Skin epidermis (tissue), 12 donors: ENCODE measurements at regions not wholly inside any gene's neighbourhood (a gene's known extent, or its start where the extent isn't known, plus 50 kb on each side); places are given as distances from the start of the nearest gene placed in this dataset.
A peak's percentile ranks its signal among the peaks of the same experiment; 100 is the strongest.
"Not testable (repeated sequence)": the region's sequence is repeated elsewhere in the genome, so short reads cannot be mapped to it uniquely, and the experiment has no call there.

Experiments
- H3K27ac ChIP-seq, 21 experiments: fragments of 200-600 bp; sonication (generic) in 11 of 21; one replicate each; pipeline ENCODE4 v1.5.0; 2020; ENCODE audit warnings: mild to moderate bottlenecking in 3 of 21, inconsistent platforms in 2 of 21, moderate library complexity in 2 of 21
- H3K4me3 ChIP-seq, 7 experiments: fragments of 200-600 bp; sonication (generic) in 2 of 7; one replicate each; pipeline ENCODE4 v1.5.0; 2020; ENCODE audit warnings: inconsistent platforms in 2 of 7, mild to moderate bottlenecking in 2 of 7, moderate library complexity in 1 of 7

- Histone ChIP-seq H3K27ac (peak overlapping the region in 5 of 21 experiments; percentile 4 to 67 (median 21)), H3K4me3 (no peak overlapping the region)
These were observed 325.1 kb downstream of the GADD45G start for GRCh38 chr9:89929673-89930480.

GRCh38 chr9:89933578-89933977 lies 328.8 kb downstream of the GADD45G start:
- no peak overlapping the region for H3K27ac ChIP-seq
- H3K4me3 ChIP-seq: no peak overlapping the region

- peak overlapping the region in 1 of 21 experiments; percentile 39 for H3K27ac ChIP-seq
- no peak overlapping the region for H3K4me3 ChIP-seq
These were observed 330.3 kb downstream of the GADD45G start for GRCh38 chr9:89935115-89935514.

GRCh38 chr9:89935801-89936200 lies 331.0 kb downstream of the GADD45G start:
- Histone ChIP-seq H3K4me3 (no peak overlapping the region), H3K27ac (no peak overlapping the region)

GRCh38 chr9:89937051-89937450 lies 332.2 kb downstream of the GADD45G start:
- Histone ChIP-seq H3K4me3 (no peak overlapping the region), H3K27ac (no peak overlapping the region)

GRCh38 chr9:89939181-89939580 lies 334.4 kb downstream of the GADD45G start:
- Histone ChIP-seq H3K27ac (no peak overlapping the region), H3K4me3 (no peak overlapping the region)

GRCh38 chr9:89939626-89940292 lies 334.9 kb downstream of the GADD45G start:
- no peak overlapping the region for H3K27ac ChIP-seq

GRCh38 chr9:89940625-89941024 lies 335.8 kb downstream of the GADD45G start:
- H3K4me3 ChIP-seq: no peak overlapping the region
- no peak overlapping the region for H3K27ac ChIP-seq

More at GRCh38 chr9:89939626-89940292, 334.9 kb downstream of the GADD45G start:
- no peak overlapping the region for H3K4me3 ChIP-seq

- no peak overlapping the region for H3K27ac ChIP-seq
- no peak overlapping the region for H3K4me3 ChIP-seq
These were observed 337.1 kb downstream of the GADD45G start for GRCh38 chr9:89941875-89942274.

- Histone ChIP-seq H3K27ac (no peak overlapping the region), H3K4me3 (no peak overlapping the region)
These were observed 337.8 kb downstream of the GADD45G start for GRCh38 chr9:89942643-89943042.

GRCh38 chr9:89943309-89943708 lies 338.5 kb downstream of the GADD45G start:
- Histone ChIP-seq H3K4me3 (no peak overlapping the region), H3K27ac (no peak overlapping the region)

GRCh38 chr9:89943728-89944127 lies 338.9 kb downstream of the GADD45G start:
- no peak overlapping the region for H3K4me3 ChIP-seq
- no peak overlapping the region for H3K27ac ChIP-seq

GRCh38 chr9:89945133-89945532 lies 340.3 kb downstream of the GADD45G start:
- H3K27ac ChIP-seq: no peak overlapping the region
- H3K4me3 ChIP-seq: no peak overlapping the region

- Histone ChIP-seq H3K4me3 (no peak overlapping the region), H3K27ac (no peak overlapping the region)
These were observed 341.9 kb downstream of the GADD45G start for GRCh38 chr9:89946741-89947140.

- no peak overlapping the region for H3K27ac ChIP-seq
- H3K4me3 ChIP-seq: no peak overlapping the region
These were observed 344.3 kb downstream of the GADD45G start for GRCh38 chr9:89949111-89949510.

GRCh38 chr9:89951675-89952074 lies 346.9 kb downstream of the GADD45G start:
- Histone ChIP-seq H3K27ac (no peak overlapping the region), H3K4me3 (no peak overlapping the region)

- H3K4me3 ChIP-seq: no peak overlapping the region
These were observed 347.6 kb downstream of the GADD45G start for GRCh38 chr9:89952401-89952800.

GRCh38 chr9:89953263-89953662 lies 348.5 kb downstream of the GADD45G start:
- not testable (repeated sequence) for H3K4me3 ChIP-seq, H3K27ac ChIP-seq

More at GRCh38 chr9:89952401-89952800, 347.6 kb downstream of the GADD45G start:
- no peak overlapping the region for H3K27ac ChIP-seq

GRCh38 chr9:89953824-89954615 lies 349.2 kb downstream of the GADD45G start:
- H3K4me3 ChIP-seq: no peak overlapping the region
- H3K27ac ChIP-seq: no peak overlapping the region

- Histone ChIP-seq H3K4me3 (no peak overlapping the region), H3K27ac (no peak overlapping the region)
These were observed 350.3 kb downstream of the GADD45G start for GRCh38 chr9:89955144-89955543.
